ENCODE measurements at regions not wholly inside any gene's neighbourhood (a gene's known extent, or its start where the extent isn't known, plus 50 kb on each side); places are given as distances from the start of the nearest gene placed in this dataset.

GRCh38 chr5:15008476-15008875 is 136.9 kb upstream of the ANKH start:
- TF ChIP-seq, protein P1, sequence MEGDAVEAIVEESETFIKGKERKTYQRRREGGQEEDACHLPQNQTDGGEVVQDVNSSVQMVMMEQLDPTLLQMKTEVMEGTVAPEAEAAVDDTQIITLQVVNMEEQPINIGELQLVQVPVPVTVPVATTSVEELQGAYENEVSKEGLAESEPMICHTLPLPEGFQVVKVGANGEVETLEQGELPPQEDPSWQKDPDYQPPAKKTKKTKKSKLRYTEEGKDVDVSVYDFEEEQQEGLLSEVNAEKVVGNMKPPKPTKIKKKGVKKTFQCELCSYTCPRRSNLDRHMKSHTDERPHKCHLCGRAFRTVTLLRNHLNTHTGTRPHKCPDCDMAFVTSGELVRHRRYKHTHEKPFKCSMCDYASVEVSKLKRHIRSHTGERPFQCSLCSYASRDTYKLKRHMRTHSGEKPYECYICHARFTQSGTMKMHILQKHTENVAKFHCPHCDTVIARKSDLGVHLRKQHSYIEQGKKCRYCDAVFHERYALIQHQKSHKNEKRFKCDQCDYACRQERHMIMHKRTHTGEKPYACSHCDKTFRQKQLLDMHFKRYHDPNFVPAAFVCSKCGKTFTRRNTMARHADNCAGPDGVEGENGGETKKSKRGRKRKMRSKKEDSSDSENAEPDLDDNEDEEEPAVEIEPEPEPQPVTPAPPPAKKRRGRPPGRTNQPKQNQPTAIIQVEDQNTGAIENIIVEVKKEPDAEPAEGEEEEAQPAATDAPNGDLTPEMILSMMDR (IDR thresholded peaks at IDR 0.05), result no peak
- intact Hi-C loops (cut with DNase I), result no loop called here
- no peaks in the 10 kb centered on the region for H3K9me3 ChIP-seq
- H3K36me3 ChIP-seq, result no peaks in the 10 kb centered on the region
- H3K9ac ChIP-seq (ENCODE audit: low read depth in 2 of 2, low read length in 2 of 2), result peak overlapping the region in 1 of 2 donors; percentile 21
- peaks cover 4% of the 10 kb centered on the region for H3K4me1 ChIP-seq
- H3K4me3 ChIP-seq, result no peak overlapping the region
- H3K27me3 ChIP-seq, result no peaks in the 10 kb centered on the region
- DNase-seq, result peak; percentile 94
- H3K27ac ChIP-seq, result peak overlapping the region; percentile 63

DNA sequence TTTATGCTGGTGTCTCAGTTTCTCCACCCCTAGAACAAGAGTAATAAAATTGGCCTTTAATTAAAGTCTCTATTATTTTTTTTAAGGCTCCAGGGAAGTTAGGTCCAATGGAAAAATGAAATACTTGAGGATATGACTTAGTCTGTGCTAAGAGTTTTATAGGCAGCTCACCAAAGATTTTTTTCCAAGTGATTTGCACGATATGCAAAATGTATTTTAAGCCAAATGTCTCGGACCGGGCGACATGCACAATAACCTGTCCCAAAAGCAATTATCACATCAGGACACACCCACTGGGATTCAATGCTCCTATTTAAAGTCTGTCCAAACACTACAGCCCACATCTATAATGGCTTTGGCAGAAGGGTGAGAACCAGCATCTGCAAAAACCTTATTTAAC is 136.1 kb upstream of the ANKH start:
- Histone ChIP-seq H3K9me3 (no peaks in the 10 kb centered on the region), H3K36me3 (no peaks in the 10 kb centered on the region), H3K9ac (ENCODE audit: low read depth in 2 of 2, low read length in 2 of 2) (no peak overlapping the region), H3K4me1 (peaks cover 4% of the 10 kb centered on the region), H3K4me3 (no peak overlapping the region), H3K27me3 (no peaks in the 10 kb centered on the region), H3K27ac (peak overlapping the region; percentile 63)
- TF ChIP-seq, protein P1 (IDR thresholded peaks at IDR 0.05), result no peak
- no peak for DNase-seq
- intact Hi-C loops (cut with DNase I), result no loop called here

GRCh38 chr5:15004506-15004905 is 132.9 kb upstream of the ANKH start:
- Histone ChIP-seq H3K4me3 (no peak overlapping the region), H3K4me1 (peaks cover 4% of the 10 kb centered on the region), H3K9ac (ENCODE audit: low read depth in 2 of 2, low read length in 2 of 2) (no peak overlapping the region), H3K27ac (no peak overlapping the region), H3K9me3 (no peaks in the 10 kb centered on the region), H3K36me3 (no peaks in the 10 kb centered on the region), H3K27me3 (no peaks in the 10 kb centered on the region)
- TF ChIP-seq, protein P1 (IDR thresholded peaks at IDR 0.05), result no peak
- intact Hi-C loops (cut with DNase I), result loop anchor here (5.0 kb wide), 1 partner anchor 47 kb away; no protein-coding TSS in a partner anchor
- no peak for DNase-seq

GRCh38 chr5:15003511-15003920 is 131.9 kb upstream of the ANKH start:
- Histone ChIP-seq H3K9me3 (no peaks in the 10 kb centered on the region), H3K4me1 (no peaks in the 10 kb centered on the region), H3K36me3 (no peaks in the 10 kb centered on the region), H3K9ac (ENCODE audit: low read depth in 2 of 2, low read length in 2 of 2) (no peak overlapping the region), H3K4me3 (no peak overlapping the region), H3K27ac (no peak overlapping the region), H3K27me3 (no peaks in the 10 kb centered on the region)
- DNase-seq, result peak; percentile 65
- TF ChIP-seq, protein P1 (IDR thresholded peaks at IDR 0.05), result peak; percentile 81
- intact Hi-C loops (cut with DNase I), result loop anchor here (5.0 kb wide), 1 partner anchor 46 kb away; no protein-coding TSS in a partner anchor

GRCh38 chr5:15002791-15003190 is 131.2 kb upstream of the ANKH start:
- Histone ChIP-seq H3K9ac (ENCODE audit: low read depth in 2 of 2, low read length in 2 of 2) (no peak overlapping the region), H3K4me3 (no peak overlapping the region), H3K36me3 (no peaks in the 10 kb centered on the region), H3K9me3 (no peaks in the 10 kb centered on the region), H3K27ac (no peak overlapping the region), H3K4me1 (no peaks in the 10 kb centered on the region), H3K27me3 (no peaks in the 10 kb centered on the region)
- TF ChIP-seq, protein P1 (IDR thresholded peaks at IDR 0.05), result no peak
- no peak for DNase-seq
- intact Hi-C loops (cut with DNase I), result loop anchor here (5.0 kb wide), 1 partner anchor 45 kb away; no protein-coding TSS in a partner anchor
